ENCODE measurements at regions not wholly inside any gene's neighbourhood (a gene's known extent, or its start where the extent isn't known, plus 50 kb on each side); places are given as distances from the start of the nearest gene placed in this dataset.

GRCh38 chr16:86229866-86230656 lies 280.3 kb upstream of the FOXF1 start:
- TF ChIP-seq POLR2A (IDR thresholded peaks at IDR 0.05), result no peak
- TF ChIP-seq CTCF (IDR thresholded peaks at IDR 0.05), result no peak
- TF ChIP-seq POLR2AphosphoS5 (IDR thresholded peaks at IDR 0.05), result no peak
- TF ChIP-seq EP300 (IDR thresholded peaks at IDR 0.05), result no peak

All from sigmoid colon (tissue), 4 donors.